ENCODE measurements at regions not wholly inside any gene's neighbourhood (a gene's known extent, or its start where the extent isn't known, plus 50 kb on each side); places are given as distances from the start of the nearest gene placed in this dataset.

DNA sequence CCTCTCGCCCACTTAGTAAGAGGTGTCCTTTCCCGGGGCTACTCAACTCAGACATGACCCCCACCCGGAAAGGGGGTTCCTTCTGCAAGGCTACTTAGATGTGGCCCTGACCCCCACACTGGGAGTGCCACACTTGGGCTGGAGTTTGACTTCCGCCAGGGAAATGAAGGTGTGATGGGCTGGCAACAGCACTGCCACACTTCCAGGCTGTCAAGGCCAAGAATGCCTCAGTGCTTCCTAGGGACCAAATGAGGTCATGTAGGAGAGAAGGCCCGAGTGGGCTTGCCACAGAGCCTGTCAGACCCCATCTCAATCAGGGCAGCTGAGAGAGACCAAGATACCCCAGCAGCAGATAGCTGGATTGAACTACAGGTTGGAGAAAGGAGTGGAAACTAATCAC is 55.5 kb downstream of the DRD1 start:
- DNase-seq (no peak), ATAC-seq (no peak)

DNA sequence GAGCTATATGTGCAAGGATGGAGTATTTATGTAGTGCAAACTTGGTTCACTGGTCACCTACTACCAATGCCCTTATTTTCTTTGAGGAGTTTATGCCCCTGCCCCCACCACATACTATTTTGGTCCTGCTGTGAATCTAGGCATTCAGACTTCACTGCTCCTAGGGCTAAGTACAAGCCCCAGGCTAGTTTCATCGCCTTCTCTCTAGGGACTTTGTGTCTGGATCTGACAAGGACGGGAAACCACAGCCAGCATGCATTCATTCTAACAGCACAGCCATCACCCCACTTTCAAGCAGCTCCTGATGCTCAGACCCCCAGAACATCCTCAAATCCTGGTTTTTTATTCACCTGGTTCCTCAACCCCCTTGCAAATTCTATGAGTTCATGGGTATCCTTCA is 56.8 kb downstream of the DRD1 start:
- DNase-seq (no peak), ATAC-seq (no peak)

DNA sequence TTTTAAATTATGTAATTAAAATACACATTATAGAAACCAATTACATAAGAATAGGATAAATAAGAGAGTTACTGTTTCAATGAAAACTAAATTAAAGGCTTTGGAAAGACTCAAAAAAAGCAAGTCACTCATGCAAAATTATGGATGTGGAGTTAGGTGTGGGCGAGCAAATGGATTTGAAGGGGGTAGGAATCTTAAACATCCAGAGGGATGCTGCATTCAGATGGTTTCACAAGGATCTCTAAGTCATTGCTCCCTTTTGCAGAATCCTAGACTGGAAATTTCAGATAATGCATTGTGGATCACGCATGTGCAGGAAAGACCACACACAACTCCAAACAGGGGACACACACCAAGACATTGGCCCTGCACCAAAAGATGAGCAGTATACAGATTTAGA is 57.5 kb downstream of the DRD1 start:
- no peak for DNase-seq
- ATAC-seq: no peak

DNA sequence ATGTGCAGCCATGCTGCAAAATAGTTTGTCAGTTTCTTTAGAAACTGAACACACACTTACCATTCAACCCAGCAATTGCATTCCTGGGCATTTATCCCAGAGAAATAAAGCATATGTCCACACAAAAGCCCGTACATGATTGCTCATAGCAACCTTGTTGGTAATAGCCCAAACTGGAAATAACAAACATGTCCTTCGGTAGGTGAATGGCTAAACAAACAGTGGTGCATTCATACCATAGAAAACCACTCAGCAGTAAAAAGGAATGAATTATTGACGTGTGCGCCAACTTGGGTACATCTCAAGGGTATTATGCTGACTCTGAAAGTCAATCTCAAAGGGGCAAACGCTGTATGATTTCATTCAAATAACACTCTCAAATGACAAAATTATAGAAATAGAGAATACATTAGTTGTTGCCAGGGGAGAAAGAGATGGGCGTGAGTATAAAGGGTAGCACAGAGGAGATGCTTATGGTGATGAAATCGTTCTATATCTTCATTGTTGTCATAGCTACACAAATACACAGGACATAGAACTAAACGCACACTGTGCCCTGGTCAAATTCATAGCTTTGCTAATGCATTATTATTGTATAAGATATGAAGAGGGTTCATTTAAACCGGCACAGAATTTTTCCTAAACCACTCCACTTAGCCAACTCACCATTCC is 58.2 kb downstream of the DRD1 start:
- DNase-seq (no peak), ATAC-seq (no peak)

DNA sequence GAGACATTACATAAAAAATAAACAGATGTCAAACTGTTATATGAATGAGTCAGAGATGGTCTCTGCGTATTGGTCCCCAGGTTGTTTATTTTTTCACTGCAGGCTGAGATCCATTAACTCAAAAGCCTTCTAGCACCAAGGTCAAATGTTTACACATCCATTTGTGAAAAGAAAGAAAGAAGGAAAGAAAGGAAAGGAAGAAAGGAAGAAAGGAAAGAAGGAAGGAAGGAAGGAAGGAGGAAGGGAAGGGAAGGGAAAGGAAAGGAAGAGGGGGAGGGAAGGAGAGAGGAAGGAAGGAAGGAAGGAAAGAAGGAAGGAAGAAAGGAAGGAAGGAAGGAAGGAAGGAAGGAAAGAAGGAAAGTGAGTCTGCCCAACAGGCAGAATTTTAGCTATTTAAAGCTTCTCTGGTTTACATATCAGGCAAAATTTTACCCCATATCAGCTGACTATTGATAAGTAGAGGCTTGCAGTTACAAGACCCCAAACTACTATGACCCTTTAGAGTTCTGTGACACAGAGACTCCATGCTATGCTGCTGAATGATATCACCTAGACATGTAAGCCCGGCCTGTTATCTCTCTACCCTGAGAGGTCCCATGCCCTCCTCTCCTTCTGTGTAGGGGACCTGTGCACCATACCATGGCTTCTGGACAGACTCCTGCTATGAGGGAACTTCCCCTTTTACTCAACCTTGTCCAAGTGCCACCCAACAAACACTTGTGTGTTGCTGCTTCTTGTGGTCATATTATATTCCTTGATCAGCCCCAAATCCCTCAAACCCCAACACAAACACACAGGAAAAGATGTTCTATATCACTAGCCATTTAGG is 59.0 kb downstream of the DRD1 start:
- DNase-seq: no peak
- ATAC-seq: no peak

DNA sequence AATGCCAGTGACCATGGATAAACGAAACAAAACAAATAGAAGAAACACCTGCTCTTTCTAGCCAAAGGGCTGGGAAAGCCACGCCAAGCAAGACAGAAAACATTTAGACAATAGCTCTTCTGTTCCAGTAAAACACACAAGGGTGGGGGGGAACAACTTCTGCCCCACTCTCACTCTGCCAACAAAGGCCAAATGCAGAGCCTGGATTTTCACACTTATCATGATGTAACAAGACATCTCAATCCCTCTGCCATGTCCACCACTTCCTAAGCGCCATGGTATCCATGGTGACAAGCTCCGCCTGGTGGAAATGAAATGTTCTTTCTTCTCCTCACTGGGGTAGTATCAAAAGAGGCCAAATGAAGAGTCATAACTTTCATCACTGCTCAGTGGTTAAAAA is 60.6 kb downstream of the DRD1 start:
- ATAC-seq (no peak), DNase-seq (no peak)

DNA sequence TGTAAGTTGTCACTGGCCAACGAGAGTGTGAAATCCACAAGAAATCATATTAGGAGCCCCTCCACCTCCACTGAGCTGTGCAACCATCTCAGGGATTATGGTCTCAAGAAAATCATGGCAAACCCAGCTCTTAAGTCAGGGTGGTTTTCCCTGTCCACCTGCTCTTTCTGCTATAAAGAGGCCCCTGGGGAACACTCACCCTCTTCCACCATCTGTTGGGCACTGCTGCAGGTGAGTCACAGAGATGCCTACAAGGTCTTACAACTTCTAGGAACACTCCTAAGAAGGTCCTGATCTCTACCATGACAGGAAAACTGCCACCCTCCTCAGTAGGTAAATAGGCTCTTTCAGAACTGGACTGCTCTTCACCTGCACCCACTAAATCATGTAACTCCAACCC is 61.8 kb downstream of the DRD1 start:
- ATAC-seq (no peak), DNase-seq (no peak)

DNA sequence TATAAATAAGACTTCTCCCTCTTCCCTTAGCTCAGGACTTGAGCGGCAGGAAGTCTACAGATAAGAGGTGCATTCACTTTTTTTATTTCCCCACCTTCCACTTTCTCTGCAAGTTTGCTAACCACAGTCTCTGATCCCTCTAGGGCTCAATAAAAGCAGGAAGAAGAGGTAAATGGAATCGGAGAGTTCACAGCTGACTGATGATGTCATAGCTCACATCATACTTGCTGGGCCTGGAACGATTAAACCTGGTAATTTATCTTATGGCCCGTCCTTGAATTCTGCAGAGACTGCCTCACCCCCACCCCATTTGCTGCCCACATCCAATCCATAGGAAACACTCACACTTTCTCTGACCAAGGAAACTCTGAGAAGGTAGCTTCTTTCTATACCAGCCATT is 62.9 kb downstream of the DRD1 start:
- ATAC-seq: no peak
- DNase-seq: no peak

DNA sequence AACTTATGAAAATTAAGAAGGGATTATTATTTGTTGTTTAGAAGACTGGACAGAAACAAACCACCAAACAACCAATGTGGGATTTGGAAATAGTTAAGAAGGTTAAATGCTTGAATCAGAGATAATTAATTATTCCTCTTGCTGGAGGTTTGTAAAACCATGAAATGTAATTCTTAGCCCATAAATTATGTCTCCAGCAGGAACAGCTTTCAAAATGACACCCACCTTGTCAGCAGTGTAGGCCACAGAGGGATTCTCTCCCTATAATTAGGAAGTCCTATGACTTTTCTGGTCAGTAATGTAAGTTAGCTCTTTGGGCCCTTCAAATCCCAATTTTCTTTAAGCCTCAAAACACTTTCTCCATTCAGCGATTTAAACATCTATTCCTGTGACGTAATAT is 63.3 kb downstream of the DRD1 start:
- no peak for ATAC-seq
- DNase-seq: no peak

DNA sequence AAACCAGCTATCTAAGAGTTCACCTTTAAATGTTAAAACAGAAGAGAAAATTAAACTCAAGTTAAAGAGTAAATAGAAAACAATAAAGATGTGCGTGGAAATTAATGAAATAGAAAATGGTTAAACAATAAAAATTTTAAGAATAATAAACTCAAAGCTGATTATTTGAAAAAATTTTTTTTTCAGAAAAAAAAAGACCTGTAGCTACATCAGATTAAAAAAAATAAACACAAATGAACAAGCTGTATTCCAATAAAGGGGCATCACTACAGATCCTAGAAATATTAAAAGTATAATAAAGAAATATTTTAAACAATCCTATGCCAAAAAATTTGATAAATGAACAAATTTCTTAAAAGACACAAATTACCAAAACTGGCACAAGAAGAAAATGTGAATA is 64.1 kb downstream of the DRD1 start:
- no peak for DNase-seq
- ATAC-seq: no peak

DNA sequence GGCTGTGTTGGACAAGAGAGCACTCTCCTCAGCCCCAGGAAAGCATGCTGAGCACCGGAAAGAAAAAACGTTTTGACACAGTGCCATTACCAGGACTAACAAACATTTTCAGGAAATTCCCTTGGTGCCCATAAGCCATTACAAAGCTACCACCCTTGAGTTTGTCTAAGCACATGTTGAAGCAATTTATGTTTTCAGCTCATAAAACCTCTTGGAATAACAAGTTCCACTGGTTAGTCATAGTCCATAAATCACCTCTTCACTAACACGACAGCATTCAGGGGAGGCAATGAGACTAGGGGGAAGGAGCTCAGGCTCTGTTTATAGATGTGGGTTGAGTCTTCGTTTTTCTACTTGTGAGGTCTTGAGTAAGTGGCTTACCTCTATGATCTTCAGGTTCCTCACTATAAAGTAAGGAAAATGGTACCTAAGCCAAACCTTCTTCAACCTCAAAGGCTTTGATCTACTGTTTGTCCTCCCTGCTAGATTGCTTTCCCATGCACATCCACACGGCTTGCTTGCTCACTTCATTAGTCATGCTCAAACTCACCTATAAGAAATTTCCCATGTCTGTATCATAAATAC is 65.4 kb downstream of the DRD1 start:
- no peak for ATAC-seq
- DNase-seq: no peak

DNA sequence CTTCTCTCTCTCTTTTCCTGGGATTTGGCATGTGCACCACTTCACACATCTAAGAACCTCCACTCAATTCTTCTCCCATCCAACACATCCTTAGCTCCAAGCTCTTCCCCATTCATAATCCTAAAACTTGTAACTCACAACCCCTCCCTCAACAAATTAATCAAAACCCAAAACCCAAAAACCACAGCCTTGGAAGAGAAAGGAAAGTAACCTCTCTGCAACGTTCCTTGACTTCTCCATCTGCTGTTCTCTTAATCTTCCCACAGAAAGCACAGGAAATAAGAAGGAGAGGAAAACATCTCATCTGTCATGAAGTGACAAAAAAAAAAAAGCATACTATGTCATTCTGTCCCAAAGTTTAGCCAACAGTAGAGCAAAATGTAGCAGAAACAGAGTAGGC is 66.2 kb downstream of the DRD1 start:
- DNase-seq: no peak
- no peak for ATAC-seq

DNA sequence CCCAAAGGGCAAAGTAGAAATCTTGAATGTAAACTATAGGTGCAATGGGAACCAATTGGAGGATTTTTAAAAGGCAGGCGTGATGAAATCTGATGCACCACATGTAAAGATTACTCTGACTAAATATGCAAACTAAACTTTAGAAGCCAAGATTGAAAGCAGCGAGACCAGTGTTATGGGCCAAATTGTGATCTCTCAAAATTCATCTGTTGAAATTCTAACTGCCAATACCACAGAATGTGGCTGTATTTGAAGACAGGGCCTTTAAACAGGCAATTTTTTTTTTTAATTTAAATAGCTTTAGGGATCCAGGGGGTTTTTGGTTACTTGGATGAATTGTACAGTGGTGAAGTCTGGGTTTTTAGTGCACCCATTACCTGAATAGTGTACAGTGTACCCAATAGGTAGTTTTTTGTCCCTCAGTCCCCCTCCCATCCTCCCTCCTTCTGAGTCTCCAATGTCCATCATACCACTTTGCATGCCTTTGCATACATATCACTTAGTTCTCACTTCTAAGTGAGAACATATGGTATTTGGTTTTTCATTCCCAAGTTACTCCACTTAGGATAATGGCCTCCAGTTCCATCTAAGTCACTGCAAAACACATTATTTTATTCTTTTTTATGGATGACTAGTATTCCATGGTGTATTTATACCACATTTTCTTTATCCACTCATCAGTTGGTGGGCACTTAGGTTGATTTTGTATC is 69.7 kb downstream of the DRD1 start:
- ATAC-seq: no peak
- no peak for DNase-seq

DNA sequence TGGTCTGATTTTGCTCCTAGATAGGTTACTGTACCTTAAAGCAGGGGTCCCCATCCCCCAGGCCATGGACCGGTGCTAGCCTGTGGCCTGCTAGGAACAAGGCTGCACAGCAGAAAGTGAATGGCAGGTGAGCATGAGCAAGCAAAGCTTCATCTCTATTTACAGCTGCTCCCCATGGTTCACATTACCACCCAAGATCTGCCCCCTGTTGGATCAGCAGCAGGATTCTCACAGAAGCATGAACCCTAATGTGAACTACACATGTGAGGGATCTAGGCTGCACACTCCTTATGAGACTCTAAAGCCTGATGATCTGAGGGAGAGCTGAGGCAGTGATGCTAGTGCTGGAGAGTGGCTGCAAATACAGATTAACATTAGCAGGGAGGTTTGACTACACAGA is 78.1 kb downstream of the DRD1 start:
- ATAC-seq (no peak), DNase-seq (no peak)

DNA sequence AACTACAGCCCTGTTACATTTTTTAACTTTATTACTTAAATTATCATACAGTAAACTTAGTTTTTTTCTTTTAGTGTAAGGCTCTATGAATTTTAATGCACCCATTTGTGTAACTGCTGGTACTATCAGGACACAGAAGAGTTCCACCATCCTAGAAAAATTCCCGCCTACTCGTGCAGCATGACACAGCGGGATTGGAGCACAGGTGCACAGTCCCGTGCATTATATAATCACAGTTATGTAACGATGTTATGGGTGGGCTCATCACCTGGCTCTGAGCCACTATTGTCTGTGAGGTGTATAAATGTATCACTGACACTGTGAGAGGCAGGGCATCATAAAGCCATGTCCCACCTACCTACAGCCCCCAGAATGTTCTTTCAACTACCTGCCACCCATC is 80.7 kb downstream of the DRD1 start:
- DNase-seq (no peak), ATAC-seq (no peak)

DNA sequence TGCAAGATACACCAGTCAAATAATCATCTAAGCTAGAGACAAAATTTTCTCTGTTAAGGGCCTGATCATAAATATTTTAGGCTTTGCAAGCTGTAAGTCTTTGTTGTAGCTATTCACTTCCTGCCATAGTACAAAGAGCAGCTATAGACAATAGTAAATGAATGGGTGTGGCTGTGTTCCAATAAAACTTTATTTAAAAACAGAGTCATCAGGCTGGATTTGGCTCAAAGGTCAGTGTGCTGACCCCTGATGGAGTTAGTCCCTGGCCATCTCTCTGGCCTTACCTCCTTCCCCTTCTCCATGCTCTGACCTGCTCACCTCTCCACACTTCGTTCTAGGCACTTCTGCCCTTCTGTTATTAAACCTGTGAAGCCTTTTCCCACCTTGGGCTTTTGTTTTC is 86.0 kb downstream of the DRD1 start:
- DNase-seq (no peak), ATAC-seq (no peak)

DNA sequence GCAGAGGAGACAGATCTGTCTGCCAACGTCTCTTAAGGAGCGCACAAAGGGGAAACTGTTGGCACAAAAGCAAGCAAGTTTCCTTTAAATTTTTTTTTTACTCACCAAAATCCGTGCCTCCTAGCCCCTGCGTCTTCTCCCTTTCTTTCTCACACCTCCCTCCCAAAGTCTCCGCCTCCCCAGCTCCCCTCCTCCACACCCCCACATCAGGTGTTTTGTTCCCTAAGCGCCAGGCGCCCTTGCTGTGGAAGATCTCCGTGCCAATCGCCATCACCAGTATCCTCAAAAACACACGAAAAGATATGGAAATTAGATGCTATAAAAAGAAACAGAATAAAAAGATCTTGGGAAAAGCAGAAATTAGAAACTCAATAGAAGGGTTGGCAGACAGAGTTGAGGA is 87.6 kb downstream of the DRD1 start:
- no peak for ATAC-seq
- DNase-seq: no peak

DNA sequence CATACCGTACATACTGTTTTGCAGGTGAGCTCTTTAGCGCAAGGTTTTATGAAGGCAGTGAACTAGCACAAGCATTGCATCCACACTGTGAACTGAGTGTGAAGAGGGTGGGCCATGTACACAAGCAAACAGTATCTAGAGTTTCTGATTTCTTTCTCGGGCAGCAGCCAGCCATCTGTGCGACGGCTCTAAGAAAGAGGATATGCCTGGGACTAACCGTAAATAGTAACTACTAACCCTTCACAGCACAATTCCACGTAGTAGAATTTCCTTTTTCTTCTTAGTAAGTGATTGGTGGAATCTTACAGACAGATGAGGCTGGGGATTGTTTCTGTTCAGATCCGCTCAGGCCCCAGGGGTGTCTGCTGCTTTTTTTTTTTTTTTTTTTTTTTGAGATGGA is 89.0 kb downstream of the DRD1 start:
- DNase-seq (no peak), ATAC-seq (no peak)

DNA sequence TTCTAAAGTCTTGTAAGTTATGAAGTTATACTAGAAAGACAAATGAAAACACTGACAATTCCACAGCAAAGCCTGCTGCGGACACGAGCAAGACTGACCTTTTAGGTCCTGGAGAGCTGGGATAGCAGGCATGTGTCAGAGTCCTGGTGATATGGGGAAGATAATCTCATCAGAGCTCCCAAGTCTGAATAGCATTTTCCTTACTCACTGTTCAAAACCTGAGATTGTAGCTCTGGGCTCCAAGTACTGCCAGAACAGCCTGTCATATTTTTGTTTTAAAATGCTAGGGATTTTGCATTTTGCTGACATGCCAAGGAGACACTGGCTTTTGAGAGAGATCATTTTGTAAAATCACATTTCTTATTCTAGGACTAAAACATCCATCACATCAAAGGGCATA is 90.1 kb downstream of the DRD1 start:
- ATAC-seq (no peak), DNase-seq (no peak)

DNA sequence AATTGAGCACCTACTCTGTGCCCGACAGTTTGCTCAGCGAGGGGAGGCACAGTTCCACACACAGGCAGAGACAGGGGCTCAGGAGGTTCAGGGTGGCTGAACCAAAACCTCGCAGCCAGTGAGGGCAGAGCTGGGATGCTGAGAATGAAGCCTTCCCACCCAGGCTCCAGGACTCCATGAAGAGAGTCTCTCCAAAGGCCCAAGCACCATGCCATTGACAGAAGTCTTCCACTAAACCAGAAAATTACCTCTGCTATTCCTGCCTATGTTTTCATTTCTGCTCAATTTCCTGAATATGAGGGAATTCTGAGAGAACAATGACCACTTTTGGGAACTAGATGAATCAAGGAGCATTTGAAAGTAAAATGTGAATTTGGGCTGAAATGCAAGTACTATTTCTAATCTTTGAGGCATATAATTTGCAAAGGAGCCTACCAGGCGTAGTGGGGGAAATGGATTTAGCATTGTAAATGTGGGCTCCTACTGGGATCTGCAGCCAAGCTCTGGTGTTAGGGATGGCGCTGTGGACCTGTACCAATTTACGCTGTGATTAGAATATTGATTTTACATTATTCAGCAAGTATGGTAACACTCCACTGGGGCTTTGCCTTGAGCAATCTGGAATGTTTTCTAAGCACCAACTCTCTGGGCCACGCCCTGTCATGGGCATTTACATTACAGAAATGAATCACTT is 91.9 kb downstream of the DRD1 start:
- DNase-seq: no peak
- no peak for ATAC-seq

DNA sequence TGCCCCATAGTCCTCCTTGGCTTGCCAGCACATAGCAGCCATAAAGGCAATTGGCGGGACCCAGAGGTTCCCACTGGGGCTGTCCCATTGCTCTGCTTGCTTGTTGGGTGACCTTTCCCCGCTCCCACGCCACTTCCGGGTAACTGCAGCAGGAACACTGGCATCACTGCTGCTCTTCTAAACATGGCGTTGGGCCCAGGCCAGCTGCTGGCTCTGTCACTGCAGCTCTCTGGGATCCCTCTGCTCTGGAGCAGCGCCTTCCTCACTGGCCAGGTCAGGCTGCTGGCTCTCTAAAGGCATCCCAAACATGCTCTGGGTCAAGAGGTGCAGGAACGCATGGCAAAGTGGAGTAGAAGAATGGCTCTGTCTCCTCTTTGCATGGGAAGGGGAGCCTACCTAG is 92.9 kb downstream of the DRD1 start:
- ATAC-seq (no peak), DNase-seq (no peak)

DNA sequence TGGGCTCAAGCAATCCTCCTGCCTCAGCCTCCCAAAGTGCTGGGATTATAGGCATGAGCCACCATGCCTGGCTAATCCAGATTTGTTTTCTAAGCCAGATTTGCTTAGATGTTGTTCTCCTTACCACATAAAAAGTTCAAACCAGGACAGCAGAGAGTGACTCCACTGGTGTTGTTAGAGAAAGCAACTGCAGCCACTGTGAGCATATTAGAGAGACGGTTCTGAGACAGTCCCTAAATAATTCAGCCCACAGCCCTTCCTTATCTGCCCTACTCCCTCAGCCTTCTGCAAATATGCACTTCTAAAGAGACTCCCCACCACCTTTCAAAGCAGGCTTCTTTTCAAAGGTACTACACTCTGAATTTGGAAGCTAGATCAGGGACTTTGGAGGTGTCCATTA is 96.1 kb downstream of the DRD1 start:
- no peak for DNase-seq

DNA sequence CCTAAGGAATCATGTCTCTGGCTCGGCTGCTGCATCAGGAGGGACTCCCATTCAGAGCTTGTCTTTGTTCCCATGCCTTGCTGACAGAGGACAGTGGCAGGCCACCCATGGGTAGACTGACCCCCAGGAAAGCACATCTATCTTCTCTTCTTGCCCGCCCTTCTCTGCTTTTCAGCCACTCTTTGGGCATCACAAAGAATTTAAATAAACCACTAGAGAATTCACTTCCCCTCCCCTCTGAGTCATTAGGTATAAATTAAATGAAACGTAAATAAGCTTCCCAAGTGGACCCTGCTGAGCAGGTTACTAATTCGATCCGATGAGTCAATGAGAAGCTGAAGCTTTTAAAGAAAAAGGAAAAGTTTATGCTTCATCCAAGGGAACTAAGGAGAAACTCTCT is 97.0 kb downstream of the DRD1 start:
- no peak for ATAC-seq
- DNase-seq: no peak

More for the DNA sequence above, 96.1 kb downstream of the DRD1 start:
- ATAC-seq: no peak

All from stimulated activated naive CD8-positive, alpha-beta T cell treated with anti-CD3 and anti-CD28 coated beads, Interleukin-15, Interleukin-2, amounts not matched to agents 100 U/mL and 50 U/mL, for 24 hours (primary cell).